Esophagus muscularis mucosa (tissue), 4 donors: ENCODE measurements at regions not wholly inside any gene's neighbourhood (a gene's known extent, or its start where the extent isn't known, plus 50 kb on each side); places are given as distances from the start of the nearest gene placed in this dataset.
"Not testable (repeated sequence)": the region's sequence is repeated elsewhere in the genome, so short reads cannot be mapped to it uniquely, and the experiment has no call there.

ENCODE experiments used
- DNase-seq: peaks from one replicate; pipeline ENCODE4 v3.0.0-alpha.2; 2017; ENCODE audit errors: extremely low spot score
- H3K27ac ChIP-seq, 4 donors: fragments of 200-600 bp; sonication (generic); replicated peaks in 1 of 4; 1 replicate in 3 of 4; 2 replicates in 1 of 4; pipeline ENCODE4 v1.5.1; 2016 to 2019; ENCODE audit warnings: mild to moderate bottlenecking in 1 of 4
- H3K27me3 ChIP-seq, 4 donors: fragments of 200-600 bp; sonication (generic); one replicate each; pipeline versions ENCODE4 v1.5.1 to v1.6.0; 2016 to 2019
- H3K36me3 ChIP-seq, 4 donors: fragments of 200-600 bp; sonication (generic); one replicate each; pipeline ENCODE4 v1.5.1; 2016 to 2019
- H3K4me1 ChIP-seq, 4 donors: fragments of 200-600 bp; sonication (generic); one replicate each; pipeline ENCODE4 v1.5.1; 2016 to 2019
- H3K4me3 ChIP-seq, 4 donors: fragments of 200-600 bp; sonication (generic); 1 replicate in 2 of 4; 2 replicates in 2 of 4; pipeline ENCODE4 v1.5.1; 2016 to 2019; ENCODE audit warnings: mild to moderate bottlenecking in 4 of 4, moderate library complexity in 1 of 4
- H3K9me3 ChIP-seq, 4 donors: fragments of 200-600 bp; sonication (generic); 1 replicate in 3 of 4; 2 replicates in 1 of 4; pipeline ENCODE4 v1.5.1; 2016 to 2019
- CTCF ChIP-seq, 3 experiments: fragments of 200-600 bp in 2 of 3; fragments of 450-650 bp in 1 of 3; sonication (generic) in 2 of 3; IDR thresholded peaks; one replicate each; pipeline ENCODE4 v1.5.1; 2017 to 2019; ENCODE audit warnings: antibody characterized with exemption in 3 of 3, mild to moderate bottlenecking in 2 of 3, moderate library complexity in 1 of 3
- EP300 ChIP-seq: sonication (generic); formaldehyde crosslinking; IDR thresholded peaks from one replicate; pipeline ENCODE4 v1.6.1; 2017; ENCODE audit warnings: antibody characterized with exemption
- POLR2A ChIP-seq: fragments of 450-650 bp; IDR thresholded peaks from one replicate; pipeline ENCODE4 v1.6.1; 2017; ENCODE audit warnings: antibody characterized with exemption, moderate library complexity, mild to moderate bottlenecking, low read depth
- POLR2AphosphoS5 ChIP-seq, 2 donors: sonication (generic); formaldehyde crosslinking; IDR thresholded peaks; one replicate each; pipeline ENCODE4 v1.6.1; 2017; ENCODE audit warnings: antibody characterized with exemption in 2 of 2
- WGBS: methylation state at CpG from one replicate; pipeline ENCODE4 v1.1.5; 2018; 5-methylcytosine and 5-hydroxymethylcytosine counted together
- intact Hi-C: fragments of 100-400 bp; cut with DNase I; formaldehyde crosslinking; loops from one replicate; pipeline ENCODE4 v1.15.1; 2023

GRCh38 chr13:83121896-83122295 lies 760.4 kb downstream of the SLITRK1 start:
- DNase-seq = no peak
- intact Hi-C loops = no loop called here
- H3K36me3 ChIP-seq = no peaks in the 10 kb centered on the region
- H3K4me1 ChIP-seq = no peaks in the 10 kb centered on the region
- 57% methylated on average over 4 of the region's 4 CpGs for WGBS
- TF ChIP-seq POLR2A (no peak), EP300 (no peak), CTCF (IDR thresholded peaks at IDR 0.05) (no peak), POLR2AphosphoS5 (IDR thresholded peaks at IDR 0.05) (no peak)
- H3K27me3 ChIP-seq = no peaks in the 10 kb centered on the region
- no peaks in the 10 kb centered on the region for H3K9me3 ChIP-seq
- no peak overlapping the region for H3K4me3 ChIP-seq
- no peak overlapping the region for H3K27ac ChIP-seq

GRCh38 chr13:83117046-83117445 lies 765.2 kb downstream of the SLITRK1 start:
- no peaks in the 10 kb centered on the region for H3K9me3 ChIP-seq
- no peak overlapping the region for H3K4me3 ChIP-seq
- H3K36me3 ChIP-seq = no peaks in the 10 kb centered on the region
- no peak for DNase-seq
- intact Hi-C loops = no loop called here
- TF ChIP-seq POLR2AphosphoS5 (IDR thresholded peaks at IDR 0.05) (no peak), CTCF (IDR thresholded peaks at IDR 0.05) (no peak), EP300 (no peak), POLR2A (no peak)
- H3K4me1 ChIP-seq = no peaks in the 10 kb centered on the region
- 63% methylated on average over 4 of the region's 4 CpGs for whole genome bisulfite sequencing
- no peak overlapping the region for H3K27ac ChIP-seq
- no peaks in the 10 kb centered on the region for H3K27me3 ChIP-seq

- H3K27me3 ChIP-seq, intact Hi-C loops, DNase-seq, H3K4me3 ChIP-seq, H3K36me3 ChIP-seq, H3K4me1 ChIP-seq, H3K9me3 ChIP-seq, H3K27ac ChIP-seq: not testable (repeated sequence)
- 85% methylated on average over 5 of the region's 5 CpGs for WGBS
Measured at GRCh38 chr13:83101574-83102247, 780.6 kb downstream of the SLITRK1 start.

- H3K4me1 ChIP-seq = peaks cover 0 to 7% (median 0%) of the 10 kb centered on the region in 4 donors
- intact Hi-C loops = no loop called here
- 55% methylated on average over 1 of the region's 1 CpG for WGBS
- H3K4me3 ChIP-seq = no peak overlapping the region
- H3K9me3 ChIP-seq = peaks cover 0 to 3% (median 0%) of the 10 kb centered on the region in 4 donors
- no peaks in the 10 kb centered on the region for H3K36me3 ChIP-seq
- TF ChIP-seq POLR2A = no peak
- no peak for TF ChIP-seq POLR2AphosphoS5 (IDR thresholded peaks at IDR 0.05)
- TF ChIP-seq CTCF (IDR thresholded peaks at IDR 0.05) = no peak
- TF ChIP-seq EP300 = no peak
- no peak overlapping the region for H3K27ac ChIP-seq
- no peaks in the 10 kb centered on the region for H3K27me3 ChIP-seq
- no peak for DNase-seq
Measured at GRCh38 chr13:83100237-83100636, 782.0 kb downstream of the SLITRK1 start.

GRCh38 chr13:83088858-83089257 lies 793.4 kb downstream of the SLITRK1 start:
- no peaks in the 10 kb centered on the region for H3K4me1 ChIP-seq
- peaks cover 0 to 4% (median 0%) of the 10 kb centered on the region in 4 donors for H3K9me3 ChIP-seq
- no peaks in the 10 kb centered on the region for H3K36me3 ChIP-seq
- WGBS = 96% methylated on average over 1 of the region's 1 CpG
- TF ChIP-seq EP300 (no peak), POLR2A (no peak), CTCF (IDR thresholded peaks at IDR 0.05) (no peak), POLR2AphosphoS5 (IDR thresholded peaks at IDR 0.05) (no peak)
- no peak overlapping the region for H3K4me3 ChIP-seq
- no peak for DNase-seq
- no peaks in the 10 kb centered on the region for H3K27me3 ChIP-seq
- H3K27ac ChIP-seq = no peak overlapping the region
- intact Hi-C loops = no loop called here
